HFF-Myc (cell line): ENCODE measurements at regions not wholly inside any gene's neighbourhood (a gene's known extent, or its start where the extent isn't known, plus 50 kb on each side); places are given as distances from the start of the nearest gene placed in this dataset.

Source experiments
- DNase-seq: peaks from one replicate; pipeline ENCODE4 v3.0.0-alpha.2; 2011; ENCODE audit warnings: low read depth; ENCODE audit errors: extremely low read depth
- H3K4me3 ChIP-seq: replicated peaks from 2 replicates; pipeline ENCODE4 v1.5.1; 2011; ENCODE audit warnings: low read depth, mild to moderate bottlenecking, control low read depth, low read length
- TF ChIP-seq, protein P1 (sequence below): IDR thresholded peaks from 2 replicates; pipeline ENCODE4 v1.5.1; 2012; ENCODE audit warnings: mild to moderate bottlenecking, low read depth, low read length, control low read depth; ENCODE audit errors: missing control alignments

DNA sequence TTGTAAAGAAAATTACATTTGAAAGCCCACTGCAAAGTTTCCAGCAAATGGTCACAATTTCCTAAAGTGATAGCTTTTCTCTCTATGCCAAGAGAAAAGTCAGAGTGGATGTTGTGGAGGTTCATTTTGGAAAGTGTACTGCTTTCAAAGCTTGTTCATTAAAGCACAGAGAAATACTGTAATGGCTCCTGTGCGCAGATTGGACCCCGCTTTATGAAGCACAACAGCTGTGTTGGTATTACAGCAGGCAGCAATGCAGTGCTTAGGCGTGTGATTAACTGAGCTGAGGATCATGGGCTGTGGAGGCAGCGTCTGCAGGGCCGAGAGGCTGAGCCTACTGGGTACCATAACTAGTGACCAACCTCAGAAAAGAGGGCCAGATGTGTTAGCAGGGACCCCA lies 478.4 kb upstream of the CFAP20DC start:
- DNase-seq, result no peak
- TF ChIP-seq, protein P1, sequence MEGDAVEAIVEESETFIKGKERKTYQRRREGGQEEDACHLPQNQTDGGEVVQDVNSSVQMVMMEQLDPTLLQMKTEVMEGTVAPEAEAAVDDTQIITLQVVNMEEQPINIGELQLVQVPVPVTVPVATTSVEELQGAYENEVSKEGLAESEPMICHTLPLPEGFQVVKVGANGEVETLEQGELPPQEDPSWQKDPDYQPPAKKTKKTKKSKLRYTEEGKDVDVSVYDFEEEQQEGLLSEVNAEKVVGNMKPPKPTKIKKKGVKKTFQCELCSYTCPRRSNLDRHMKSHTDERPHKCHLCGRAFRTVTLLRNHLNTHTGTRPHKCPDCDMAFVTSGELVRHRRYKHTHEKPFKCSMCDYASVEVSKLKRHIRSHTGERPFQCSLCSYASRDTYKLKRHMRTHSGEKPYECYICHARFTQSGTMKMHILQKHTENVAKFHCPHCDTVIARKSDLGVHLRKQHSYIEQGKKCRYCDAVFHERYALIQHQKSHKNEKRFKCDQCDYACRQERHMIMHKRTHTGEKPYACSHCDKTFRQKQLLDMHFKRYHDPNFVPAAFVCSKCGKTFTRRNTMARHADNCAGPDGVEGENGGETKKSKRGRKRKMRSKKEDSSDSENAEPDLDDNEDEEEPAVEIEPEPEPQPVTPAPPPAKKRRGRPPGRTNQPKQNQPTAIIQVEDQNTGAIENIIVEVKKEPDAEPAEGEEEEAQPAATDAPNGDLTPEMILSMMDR, result no peak
- no peak overlapping the region for H3K4me3 ChIP-seq

DNA sequence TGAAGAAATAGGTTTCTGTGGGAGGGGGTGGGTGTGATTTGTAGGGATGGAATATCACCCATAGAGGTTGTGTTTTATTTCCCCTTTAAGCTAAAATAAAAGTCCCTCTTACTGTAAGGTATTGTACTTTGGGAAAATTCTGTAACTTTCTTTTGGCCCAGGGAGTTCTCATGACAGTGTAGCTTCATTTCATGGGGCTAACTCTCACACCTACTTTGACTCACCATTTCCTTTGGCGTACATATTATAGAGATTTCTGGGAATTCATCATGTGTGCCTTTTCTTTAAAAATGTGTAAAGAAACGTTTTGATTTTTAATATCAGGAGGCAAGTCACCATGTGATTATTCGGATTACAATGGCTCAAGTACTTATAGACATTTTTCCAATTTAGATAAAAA lies 477.7 kb upstream of the CFAP20DC start:
- no peak for DNase-seq
- TF ChIP-seq, protein P1, result no peak
- no peak overlapping the region for H3K4me3 ChIP-seq

DNA sequence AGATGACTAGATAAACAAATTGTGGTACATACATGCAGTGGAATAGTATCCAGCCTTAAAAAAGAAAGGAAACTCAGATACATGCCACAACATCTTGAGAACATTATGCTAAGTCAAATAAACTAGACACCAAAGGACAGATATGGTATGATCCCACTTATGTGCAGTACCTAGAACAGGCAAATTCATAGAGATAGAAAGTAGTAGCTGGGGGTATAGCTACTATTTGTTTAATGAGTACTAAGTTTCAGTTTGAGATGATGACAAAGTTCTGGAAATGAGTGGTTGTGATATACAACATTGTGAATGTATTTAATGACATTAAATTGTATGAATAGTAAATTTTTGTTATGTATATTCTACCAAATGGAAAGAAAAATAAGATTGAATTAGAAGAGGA lies 477.2 kb upstream of the CFAP20DC start:
- TF ChIP-seq, protein P1, result no peak
- H3K4me3 ChIP-seq, result no peak overlapping the region
- DNase-seq, result no peak

DNA sequence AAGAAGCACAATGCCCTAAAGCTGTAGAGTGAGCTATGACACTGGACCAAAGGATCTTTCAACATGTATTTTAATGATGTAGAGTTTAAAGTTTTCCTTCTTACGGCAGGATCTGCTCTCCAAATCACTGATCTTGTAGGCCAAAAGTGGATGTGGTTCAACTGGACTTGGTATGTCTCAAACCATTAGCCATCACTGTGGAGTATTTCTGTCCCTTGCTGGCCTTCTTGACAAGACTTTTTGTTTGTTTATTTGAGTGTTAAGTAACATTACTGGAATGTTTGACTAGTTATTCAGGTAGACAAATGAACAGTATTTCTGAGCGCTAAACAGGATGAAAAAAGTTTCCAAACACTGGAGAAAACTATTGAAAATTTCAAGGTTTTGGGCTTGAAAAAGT lies 472.7 kb upstream of the CFAP20DC start:
- TF ChIP-seq, protein P1, result no peak
- H3K4me3 ChIP-seq, result no peak overlapping the region
- no peak for DNase-seq

DNA sequence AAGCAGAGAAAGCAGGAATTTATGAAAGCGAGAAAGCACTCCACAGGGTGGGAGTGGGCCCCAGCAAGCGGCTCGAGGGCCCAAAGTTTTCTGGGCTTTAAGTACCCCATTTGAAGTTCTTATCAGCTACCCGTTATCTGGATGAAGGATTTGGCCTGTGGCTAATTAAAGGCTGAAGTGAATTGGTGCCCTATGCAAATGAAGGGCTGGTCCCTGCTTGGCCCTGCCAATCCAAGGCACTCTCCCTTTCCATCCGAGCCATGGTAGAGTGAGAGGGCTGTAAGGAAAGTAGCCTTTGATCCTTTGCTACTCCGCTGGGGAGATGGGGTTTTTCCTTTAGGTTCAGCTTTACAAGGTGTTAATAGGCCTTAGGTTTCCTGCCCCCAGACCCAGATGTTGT lies 469.3 kb upstream of the CFAP20DC start:
- no peak for DNase-seq
- TF ChIP-seq, protein P1, result no peak
- H3K4me3 ChIP-seq, result no peak overlapping the region

DNA sequence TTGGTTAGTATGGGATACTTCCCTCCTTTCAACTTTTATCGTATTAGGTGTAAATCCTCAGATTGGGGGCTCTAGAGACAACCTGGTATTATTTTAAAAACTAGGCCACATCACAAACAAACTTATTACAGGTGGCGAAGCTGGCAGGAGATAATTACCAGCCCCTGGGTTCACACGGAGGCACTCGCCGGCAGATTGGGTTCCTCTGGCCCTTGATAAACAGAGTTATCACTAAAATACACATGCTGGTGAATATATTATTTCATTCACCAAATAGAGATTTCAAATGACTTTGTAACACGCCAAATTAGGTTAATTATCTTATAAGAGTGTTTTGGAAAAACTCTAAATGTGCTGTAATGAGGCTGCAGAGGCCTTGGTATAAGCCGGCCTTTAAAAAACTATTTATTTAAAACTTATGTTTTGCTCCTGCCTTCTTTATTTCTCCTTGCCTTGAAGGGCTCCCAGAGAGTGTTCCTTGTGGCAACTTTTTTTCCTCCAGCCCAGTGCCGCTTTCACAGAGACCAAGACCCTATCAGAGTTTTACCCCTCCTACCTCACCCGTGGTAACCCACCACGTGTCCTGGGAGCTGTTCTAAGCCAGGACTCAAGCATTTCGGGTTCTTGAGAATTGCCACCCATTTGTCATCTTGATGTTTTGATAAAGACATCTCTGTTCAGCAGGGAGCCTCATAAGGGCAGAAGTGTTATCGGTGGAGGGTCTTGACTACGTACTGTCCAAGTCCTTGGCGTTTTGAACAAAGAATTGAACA lies 468.6 kb upstream of the CFAP20DC start:
- no peak for DNase-seq
- TF ChIP-seq, protein P1, result no peak
- no peak overlapping the region for H3K4me3 ChIP-seq

DNA sequence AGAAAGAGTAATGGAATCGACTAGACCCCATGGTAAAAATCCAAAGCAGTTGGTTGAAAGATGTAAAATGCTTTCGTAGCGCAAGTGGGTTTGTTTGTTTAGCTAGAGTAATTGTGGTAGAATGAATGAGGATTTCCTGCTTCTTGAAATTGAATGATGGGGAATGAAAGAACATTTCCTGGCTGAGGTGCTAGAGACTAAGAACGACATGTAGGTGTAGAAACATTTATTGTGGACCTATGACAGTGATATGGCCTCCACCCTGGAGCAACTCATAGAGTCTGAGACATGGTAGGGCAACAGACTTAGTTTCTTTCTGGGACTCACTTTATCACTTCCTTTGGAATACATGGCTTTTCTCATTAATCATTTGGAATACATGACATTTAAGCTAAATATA lies 467.6 kb upstream of the CFAP20DC start:
- TF ChIP-seq, protein P1, result no peak
- no peak for DNase-seq

More for the DNA sequence above, 467.6 kb upstream of the CFAP20DC start:
- H3K4me3 ChIP-seq, result no peak overlapping the region
